ENCODE measurements at regions not wholly inside any gene's neighbourhood (a gene's known extent, or its start where the extent isn't known, plus 50 kb on each side); places are given as distances from the start of the nearest gene placed in this dataset.

GRCh38 chr6:167676000-167676665 is 150.6 kb upstream of the AFDN start (continued):
- TF ChIP-seq ZNF772 (CRISPR knock-in tag; IDR thresholded peaks at IDR 0.05) (peak; percentile 99), ZNF775 (CRISPR knock-in tag; IDR thresholded peaks at IDR 0.05; ENCODE audit: borderline replicate concordance) (no peak), ZNF784 (CRISPR knock-in tag; IDR thresholded peaks at IDR 0.05; ENCODE audit: borderline replicate concordance) (peak; percentile 97), CERS6 (CRISPR knock-in tag; IDR thresholded peaks at IDR 0.05) (no peak), BCL3 (CRISPR knock-in tag; IDR thresholded peaks at IDR 0.05) (peak; percentile 98), RBM22 (optimal IDR thresholded peaks at IDR 0.05; ENCODE audit: low read length) (peak; percentile 83), TERF1 (CRISPR knock-in tag; IDR thresholded peaks at IDR 0.05) (no peak), GPN1 (CRISPR knock-in tag; IDR thresholded peaks at IDR 0.05; ENCODE audit: borderline replicate concordance) (no peak), ZNF639 (CRISPR knock-in tag; conservative IDR thresholded peaks at IDR 0.05) (peak; percentile 83), E2F2 (CRISPR knock-in tag; IDR thresholded peaks at IDR 0.05; ENCODE audit: borderline replicate concordance) (peak; percentile 82; the same call in 1 of the 2 replicates), HNRNPUL1 (IDR thresholded peaks at IDR 0.05; ENCODE audit: low read depth, low read length) (no peak), BRD4 (CRISPR knock-in tag; IDR thresholded peaks at IDR 0.05) (peak; percentile 100), ZNF569 (CRISPR knock-in tag; IDR thresholded peaks at IDR 0.05; ENCODE audit: borderline replicate concordance) (peak; percentile 84; the same call in 1 of the 2 replicates), DMAP1 (CRISPR knock-in tag; IDR thresholded peaks at IDR 0.05) (peak; percentile 96), TCF7 (IDR thresholded peaks at IDR 0.05; ENCODE audit: low read depth) (peak; percentile 74), ZNF225 (CRISPR knock-in tag; IDR thresholded peaks at IDR 0.05) (peak; percentile 74; the same call in 1 of the 2 replicates), NRL (CRISPR knock-in tag; IDR thresholded peaks at IDR 0.05; ENCODE audit: borderline replicate concordance) (peak; percentile 96; the same call in 1 of the 2 replicates), ZNF564 (CRISPR knock-in tag; IDR thresholded peaks at IDR 0.05) (peak; percentile 97), PHB2 (IDR thresholded peaks at IDR 0.05; ENCODE audit: partially characterized antibody) (no peak), E2F1 (CRISPR knock-in tag; IDR thresholded peaks at IDR 0.05) (no peak; the same call in 1 of the 2 replicates), ETV6 (CRISPR knock-in tag; conservative IDR thresholded peaks at IDR 0.05) (peak; percentile 90), TP53 (CRISPR knock-in tag; conservative IDR thresholded peaks at IDR 0.05) (peak; percentile 94)
